Hepatocyte (in vitro differentiated cells): ENCODE measurements at regions not wholly inside any gene's neighbourhood (a gene's known extent, or its start where the extent isn't known, plus 50 kb on each side); places are given as distances from the start of the nearest gene placed in this dataset.

Experiments
- CTCF ChIP-seq: fragments of 200-600 bp; sonication (generic); IDR thresholded peaks from 2 replicates; pipeline ENCODE4 v1.5.1; 2016; ENCODE audit warnings: antibody characterized with exemption, mild to moderate bottlenecking; ENCODE audit not compliant: poor library complexity
- EZH2 ChIP-seq: fragments of 200-600 bp; sonication (generic); IDR thresholded peaks from 2 replicates; pipeline ENCODE4 v1.6.1; 2016; ENCODE audit warnings: antibody characterized with exemption, mild to moderate bottlenecking, borderline replicate concordance

DNA sequence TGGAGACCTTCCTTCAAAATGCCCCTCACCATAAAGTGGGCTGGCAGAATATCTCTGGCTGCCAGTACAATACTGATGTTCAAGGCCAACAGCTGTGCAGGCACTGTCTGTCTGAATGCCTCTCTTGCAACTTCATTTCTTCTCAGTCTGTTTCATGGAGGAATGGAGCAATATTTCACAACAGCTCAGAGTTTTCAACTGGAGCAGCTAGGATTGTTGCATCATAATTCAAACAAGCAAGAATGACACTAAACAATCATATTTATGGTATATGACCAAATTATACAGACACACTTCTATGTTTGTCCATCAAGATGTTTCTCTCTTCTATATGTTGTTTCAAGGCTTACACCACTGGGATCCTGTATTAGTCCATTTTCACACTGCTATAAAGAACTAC is 444.2 kb downstream of the LRATD1 start:
- TF ChIP-seq CTCF, result no peak
- TF ChIP-seq EZH2, result no peak
